ENCODE measurements at regions not wholly inside any gene's neighbourhood (a gene's known extent, or its start where the extent isn't known, plus 50 kb on each side); places are given as distances from the start of the nearest gene placed in this dataset.

DNA sequence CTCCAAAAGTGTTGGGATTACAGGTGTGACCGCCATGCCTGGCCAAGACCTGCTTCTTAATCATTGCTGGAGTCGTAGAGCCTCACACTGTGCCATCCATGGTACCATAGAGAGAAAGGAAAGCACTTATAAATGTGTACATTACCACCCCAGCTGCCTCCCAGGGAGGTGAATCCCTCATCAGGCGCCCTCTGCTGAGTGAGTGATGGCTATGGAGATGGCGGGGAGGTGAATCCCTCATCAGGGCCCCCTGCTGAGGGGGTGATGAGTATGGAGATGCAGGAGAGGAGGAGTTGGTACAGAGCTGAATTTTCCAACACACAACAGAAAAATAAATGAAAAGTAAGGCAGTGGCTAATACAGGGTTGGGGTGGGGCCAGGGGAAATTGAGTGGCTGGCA, 263.4 kb downstream of the UQCRFS1 start:
- in situ Hi-C loops (cut with HindIII; ENCODE audit: low sequenced_read_pairs) = no loop called here

DNA sequence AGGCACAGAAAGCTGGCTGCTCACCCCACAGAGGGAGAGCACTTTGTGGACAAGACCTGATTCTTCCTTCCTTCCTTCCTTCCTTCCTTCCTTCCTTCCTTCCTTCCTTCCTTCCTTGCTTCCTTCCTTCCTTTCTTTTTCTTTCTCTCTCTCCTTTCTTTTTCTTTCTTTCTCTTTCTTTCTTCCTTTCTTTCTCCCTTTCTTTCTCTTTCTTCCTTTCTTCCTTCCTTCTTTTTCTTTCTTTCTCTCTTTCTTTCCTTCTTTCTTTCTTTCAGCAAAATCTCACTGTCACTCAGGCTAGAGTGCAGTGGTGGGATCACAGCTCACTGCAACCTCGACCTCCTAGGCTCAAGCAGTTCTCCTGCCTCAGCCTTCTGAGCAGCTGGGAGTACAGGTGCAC, 263.9 kb downstream of the UQCRFS1 start:
- in situ Hi-C loops (cut with HindIII; ENCODE audit: low sequenced_read_pairs) = no loop called here
- no peak for DNase-seq (ENCODE audit: low read depth, low spot score)
- no peak overlapping the region for H3K4me3 ChIP-seq (ENCODE audit: low read depth, low read length)
- TF ChIP-seq, protein P1, sequence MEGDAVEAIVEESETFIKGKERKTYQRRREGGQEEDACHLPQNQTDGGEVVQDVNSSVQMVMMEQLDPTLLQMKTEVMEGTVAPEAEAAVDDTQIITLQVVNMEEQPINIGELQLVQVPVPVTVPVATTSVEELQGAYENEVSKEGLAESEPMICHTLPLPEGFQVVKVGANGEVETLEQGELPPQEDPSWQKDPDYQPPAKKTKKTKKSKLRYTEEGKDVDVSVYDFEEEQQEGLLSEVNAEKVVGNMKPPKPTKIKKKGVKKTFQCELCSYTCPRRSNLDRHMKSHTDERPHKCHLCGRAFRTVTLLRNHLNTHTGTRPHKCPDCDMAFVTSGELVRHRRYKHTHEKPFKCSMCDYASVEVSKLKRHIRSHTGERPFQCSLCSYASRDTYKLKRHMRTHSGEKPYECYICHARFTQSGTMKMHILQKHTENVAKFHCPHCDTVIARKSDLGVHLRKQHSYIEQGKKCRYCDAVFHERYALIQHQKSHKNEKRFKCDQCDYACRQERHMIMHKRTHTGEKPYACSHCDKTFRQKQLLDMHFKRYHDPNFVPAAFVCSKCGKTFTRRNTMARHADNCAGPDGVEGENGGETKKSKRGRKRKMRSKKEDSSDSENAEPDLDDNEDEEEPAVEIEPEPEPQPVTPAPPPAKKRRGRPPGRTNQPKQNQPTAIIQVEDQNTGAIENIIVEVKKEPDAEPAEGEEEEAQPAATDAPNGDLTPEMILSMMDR (IDR thresholded peaks at IDR 0.05; ENCODE audit: low read depth, low read length) = no peak

More for the DNA sequence above, 263.4 kb downstream of the UQCRFS1 start:
- TF ChIP-seq, protein P1 (IDR thresholded peaks at IDR 0.05; ENCODE audit: low read depth, low read length) = no peak
- no peak overlapping the region for H3K4me3 ChIP-seq (ENCODE audit: low read depth, low read length)
- no peak for DNase-seq (ENCODE audit: low read depth, low spot score)

DNA sequence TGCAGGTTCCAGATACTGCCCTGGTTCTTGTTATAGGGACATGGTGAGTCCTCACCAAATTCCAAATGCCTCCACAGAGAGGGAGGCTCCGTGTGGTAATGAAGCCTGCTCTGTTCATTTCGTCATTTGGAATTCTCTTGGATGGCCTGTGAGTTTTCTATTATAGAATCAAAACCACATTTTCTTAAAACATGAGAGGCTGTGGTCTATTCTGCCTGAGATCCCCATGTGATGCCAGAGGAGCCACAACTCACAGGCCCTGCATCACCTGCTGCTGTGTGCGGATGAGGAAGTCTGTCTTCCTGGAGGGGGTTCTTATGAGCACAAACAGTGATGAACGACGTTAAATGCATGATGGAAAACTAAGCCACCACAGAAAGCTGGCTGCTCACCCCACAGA, 264.4 kb downstream of the UQCRFS1 start:
- H3K4me3 ChIP-seq (ENCODE audit: low read depth, low read length) = no peak overlapping the region
- TF ChIP-seq, protein P1 (IDR thresholded peaks at IDR 0.05; ENCODE audit: low read depth, low read length) = no peak
- in situ Hi-C loops (cut with HindIII; ENCODE audit: low sequenced_read_pairs) = no loop called here
- no peak for DNase-seq (ENCODE audit: low read depth, low spot score)

DNA sequence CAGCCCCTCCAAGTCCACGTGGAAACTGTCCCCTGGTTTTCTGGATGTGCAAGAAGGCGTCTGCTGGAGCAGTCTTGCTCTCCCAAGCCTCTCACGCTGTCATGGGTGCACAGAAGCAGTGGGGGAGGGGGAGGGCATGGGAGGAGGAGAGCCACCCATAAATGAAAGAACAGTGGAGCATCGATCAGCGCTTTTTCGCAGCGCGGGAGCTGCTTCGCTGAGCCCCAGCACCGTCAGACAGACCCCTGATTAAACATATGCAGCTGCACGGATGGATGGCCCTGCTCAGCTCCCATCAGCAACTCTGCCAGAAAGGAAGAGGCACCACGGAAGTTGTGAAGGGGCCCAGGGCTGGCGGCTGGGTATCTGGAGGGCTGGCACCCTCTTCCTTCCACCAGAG, 264.9 kb downstream of the UQCRFS1 start:
- no peak overlapping the region for H3K4me3 ChIP-seq (ENCODE audit: low read depth, low read length)
- in situ Hi-C loops (cut with HindIII; ENCODE audit: low sequenced_read_pairs) = no loop called here
- TF ChIP-seq, protein P1 (IDR thresholded peaks at IDR 0.05; ENCODE audit: low read depth, low read length) = no peak
- no peak for DNase-seq (ENCODE audit: low read depth, low spot score)

DNA sequence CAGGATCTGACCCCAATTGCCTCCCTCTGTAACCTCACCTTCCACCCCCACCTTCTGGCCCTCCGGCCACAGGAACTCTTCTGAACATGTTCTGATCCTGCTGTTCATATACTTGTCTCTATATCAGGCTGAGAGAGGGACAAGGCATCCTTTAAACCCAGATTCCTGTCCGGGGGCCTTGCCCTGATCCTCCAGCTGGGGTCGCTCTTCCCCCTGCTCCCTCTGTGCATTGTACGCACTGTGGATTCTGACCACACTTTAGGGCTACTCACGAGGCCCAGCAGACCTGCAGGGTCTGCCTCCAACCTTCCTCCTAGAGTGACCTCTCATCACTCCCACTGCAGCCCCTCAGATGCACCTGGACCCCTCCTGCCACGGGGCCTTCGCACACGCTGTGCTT, 269.3 kb downstream of the UQCRFS1 start:
- TF ChIP-seq, protein P1 (IDR thresholded peaks at IDR 0.05; ENCODE audit: low read depth, low read length) = no peak
- H3K4me3 ChIP-seq (ENCODE audit: low read depth, low read length) = no peak overlapping the region
- DNase-seq (ENCODE audit: low read depth, low spot score) = no peak
- in situ Hi-C loops (cut with HindIII; ENCODE audit: low sequenced_read_pairs) = no loop called here

DNA sequence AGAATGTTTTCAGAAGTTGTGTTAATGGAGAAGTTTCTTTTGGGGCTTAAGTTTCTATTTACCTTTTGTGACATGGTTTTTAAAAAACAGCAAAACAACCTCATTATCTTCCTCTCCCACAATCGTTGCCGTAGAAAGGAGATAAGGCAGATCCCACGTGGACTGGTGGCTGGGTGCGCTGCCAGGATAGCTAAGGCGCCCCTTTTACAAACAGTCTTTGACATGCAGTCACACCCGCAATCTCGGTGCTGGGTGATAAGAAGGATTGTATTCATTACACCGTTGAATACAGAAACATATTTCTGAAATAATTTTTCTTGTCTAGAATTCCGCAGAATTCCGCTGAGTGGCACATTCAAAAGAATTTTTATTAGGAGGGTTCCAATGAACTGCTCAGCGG, 271.1 kb downstream of the UQCRFS1 start:
- in situ Hi-C loops (cut with HindIII; ENCODE audit: low sequenced_read_pairs) = no loop called here
- TF ChIP-seq, protein P1 (IDR thresholded peaks at IDR 0.05; ENCODE audit: low read depth, low read length) = no peak
- no peak overlapping the region for H3K4me3 ChIP-seq (ENCODE audit: low read depth, low read length)
- no peak for DNase-seq (ENCODE audit: low read depth, low spot score)

Measured in astrocyte of the spinal cord (primary cell).